ENCODE measurements at regions not wholly inside any gene's neighbourhood (a gene's known extent, or its start where the extent isn't known, plus 50 kb on each side); places are given as distances from the start of the nearest gene placed in this dataset.

DNA sequence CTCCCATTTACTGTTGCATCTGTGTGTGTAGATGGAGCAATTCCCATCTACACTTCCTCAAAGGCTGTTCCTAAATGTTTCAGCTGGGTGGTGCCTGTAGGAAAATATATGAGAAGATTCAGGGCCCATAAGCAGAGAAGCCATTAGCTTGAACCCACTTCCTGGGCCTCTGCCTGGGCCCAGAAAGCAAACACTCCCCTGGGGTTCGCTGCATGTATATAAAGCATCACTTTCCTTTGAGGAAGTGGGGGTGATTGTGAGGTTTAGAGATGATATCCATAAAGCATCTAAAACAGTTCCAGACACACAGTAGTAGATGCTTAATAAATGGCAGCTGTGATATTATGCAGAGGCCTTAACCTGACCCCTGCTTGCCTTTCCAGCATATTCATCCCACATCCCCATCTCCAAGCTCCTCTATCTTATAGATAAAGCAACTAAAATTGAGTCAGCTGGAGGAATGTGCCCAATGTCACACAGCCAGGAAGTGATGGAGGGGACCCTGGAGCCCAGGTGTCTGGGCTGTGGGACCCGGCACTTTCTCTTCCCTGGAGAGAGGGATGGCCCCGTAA, 280.0 kb upstream of the CRY1 start:
- 76% methylated on average over 3 of the region's 3 CpGs for WGBS
- intact Hi-C loops (cut with DNase I), result no loop called here
- DNase-seq (ENCODE audit: low spot score), result no peak

DNA sequence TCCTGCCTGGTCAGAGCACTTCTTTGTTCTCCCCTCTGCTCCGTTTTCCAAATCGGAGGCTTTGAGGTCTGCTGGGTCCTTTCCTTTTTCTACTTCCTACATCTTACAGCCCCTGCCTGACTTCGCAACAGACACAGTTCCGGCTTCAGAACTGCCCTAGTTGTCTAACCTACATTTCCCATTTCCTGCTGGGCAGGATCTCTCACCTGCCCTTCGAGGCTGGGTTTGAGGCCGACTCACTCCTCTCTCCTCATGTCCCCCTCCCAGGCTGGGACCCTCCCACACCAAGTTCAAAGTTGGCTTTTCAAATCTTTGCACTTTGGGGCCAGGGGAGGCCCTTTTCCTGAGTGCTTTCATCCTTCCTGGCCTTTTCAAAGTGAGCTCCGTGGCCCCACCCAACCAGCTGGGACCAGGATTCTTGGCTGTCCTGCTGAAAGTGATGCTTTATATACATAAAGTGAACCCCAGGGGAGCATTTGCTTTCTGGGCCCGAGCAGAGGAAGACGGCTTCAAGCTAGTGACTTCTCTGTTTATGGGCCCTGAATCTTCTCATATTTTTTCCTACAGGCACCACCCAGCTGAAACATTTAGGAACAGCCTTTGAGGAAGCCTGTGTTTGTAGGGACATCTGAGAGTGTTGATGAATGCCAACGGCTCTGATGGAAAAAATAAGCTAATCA, 281.0 kb upstream of the CRY1 start:
- Histone ChIP-seq H3K36me3 (no peaks in the 10 kb centered on the region), H3K27me3 (replicated peaks; ENCODE audit: insufficient read depth) (no peaks in the 10 kb centered on the region), H3K9me3 (no peaks in the 10 kb centered on the region), H3K4me1 (replicated peaks) (no peaks in the 10 kb centered on the region), H3K4me3 (no peak overlapping the region), H3K27ac (no peak overlapping the region)
- 49% methylated on average over 10 of the region's 10 CpGs for WGBS
- DNase-seq (ENCODE audit: low spot score), result no peak
- TF ChIP-seq POLR2A (IDR thresholded peaks at IDR 0.05), result no peak
- no peak for TF ChIP-seq POLR2AphosphoS5 (IDR thresholded peaks at IDR 0.05)
- no peak for TF ChIP-seq CTCF (IDR thresholded peaks at IDR 0.05)
- intact Hi-C loops (cut with DNase I), result no loop called here

More for the DNA sequence above, 280.0 kb upstream of the CRY1 start:
- TF ChIP-seq POLR2A (IDR thresholded peaks at IDR 0.05) (no peak), POLR2AphosphoS5 (IDR thresholded peaks at IDR 0.05) (no peak), CTCF (IDR thresholded peaks at IDR 0.05) (no peak)
- Histone ChIP-seq H3K27ac (no peak overlapping the region), H3K27me3 (replicated peaks; ENCODE audit: insufficient read depth) (no peaks in the 10 kb centered on the region), H3K9me3 (no peaks in the 10 kb centered on the region), H3K4me1 (replicated peaks) (no peaks in the 10 kb centered on the region), H3K4me3 (no peak overlapping the region), H3K36me3 (no peaks in the 10 kb centered on the region)

DNA sequence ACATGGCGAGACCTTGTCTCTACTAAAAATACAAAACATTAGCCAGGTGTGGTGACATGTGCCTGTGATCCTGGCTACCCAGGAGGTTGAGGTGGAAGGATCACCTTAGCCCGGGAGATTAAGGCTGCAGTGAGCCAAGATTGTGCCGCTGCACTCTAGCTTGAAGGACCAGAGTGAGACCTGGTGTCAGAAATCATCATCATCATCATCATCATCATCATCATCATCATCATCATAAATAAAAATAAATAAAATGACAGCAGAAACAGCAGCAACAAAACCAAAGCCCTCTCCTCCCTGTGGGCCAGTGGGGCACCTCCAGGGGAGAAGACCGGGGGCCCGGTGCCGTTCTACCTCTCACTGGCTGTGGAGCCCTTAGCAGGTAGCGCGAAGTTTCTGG, 281.9 kb upstream of the CRY1 start:
- no peak for TF ChIP-seq CTCF (IDR thresholded peaks at IDR 0.05)
- TF ChIP-seq POLR2AphosphoS5 (IDR thresholded peaks at IDR 0.05), result no peak
- no peak for TF ChIP-seq POLR2A (IDR thresholded peaks at IDR 0.05)
- 96% methylated on average over 8 of the region's 8 CpGs for WGBS
- Histone ChIP-seq H3K27ac (no peak overlapping the region), H3K36me3 (no peaks in the 10 kb centered on the region), H3K4me1 (replicated peaks) (no peaks in the 10 kb centered on the region), H3K4me3 (no peak overlapping the region), H3K27me3 (replicated peaks; ENCODE audit: insufficient read depth) (no peaks in the 10 kb centered on the region), H3K9me3 (no peaks in the 10 kb centered on the region)
- intact Hi-C loops (cut with DNase I), result no loop called here
- DNase-seq (ENCODE audit: low spot score), result no peak

DNA sequence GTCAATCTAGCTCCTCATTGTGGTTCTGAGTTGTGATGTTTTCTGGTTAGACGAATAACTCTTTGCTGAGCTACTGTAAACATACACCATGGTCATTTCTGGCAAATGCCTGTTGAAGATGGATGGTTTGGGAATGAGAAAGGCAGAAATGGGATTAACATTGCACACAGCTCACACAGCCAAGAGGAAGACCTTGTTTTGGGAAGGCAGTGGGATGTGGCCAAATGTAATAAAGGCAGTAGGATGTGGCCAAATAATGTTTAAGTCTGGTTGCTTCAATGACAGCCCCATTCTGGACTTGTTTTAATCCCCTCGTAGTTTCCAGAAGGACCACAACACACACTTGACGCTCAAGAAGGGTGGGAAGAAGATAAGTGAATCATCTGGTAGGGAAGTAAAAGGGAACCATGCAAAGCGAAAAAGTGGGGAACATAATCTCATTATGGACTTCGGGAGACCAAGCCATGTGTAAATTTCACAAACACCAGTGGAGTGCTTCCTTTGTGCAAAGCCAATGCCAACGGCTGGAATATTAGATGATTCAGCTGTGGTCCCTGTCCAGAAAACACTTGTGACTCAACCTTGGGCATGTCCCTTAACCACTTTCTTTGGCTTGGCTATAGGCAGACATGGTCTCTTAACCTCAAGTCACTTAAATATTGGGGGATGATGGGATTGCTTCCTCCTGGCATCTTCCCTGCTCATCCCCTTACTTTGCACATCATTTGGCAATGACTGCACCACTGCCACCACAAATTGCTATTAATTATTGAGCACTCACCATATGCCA, 284.4 kb upstream of the CRY1 start:
- Histone ChIP-seq H3K4me1 (replicated peaks) (no peaks in the 10 kb centered on the region), H3K36me3 (no peaks in the 10 kb centered on the region), H3K4me3 (no peak overlapping the region), H3K9me3 (no peaks in the 10 kb centered on the region), H3K27ac (no peak overlapping the region), H3K27me3 (replicated peaks; ENCODE audit: insufficient read depth) (no peaks in the 10 kb centered on the region)
- intact Hi-C loops (cut with DNase I), result no loop called here
- DNase-seq (ENCODE audit: low spot score), result no peak
- WGBS, result 93% methylated on average over 6 of the region's 6 CpGs
- TF ChIP-seq POLR2AphosphoS5 (IDR thresholded peaks at IDR 0.05), result no peak
- TF ChIP-seq CTCF (IDR thresholded peaks at IDR 0.05), result no peak
- TF ChIP-seq POLR2A (IDR thresholded peaks at IDR 0.05), result no peak
